ENCODE measurements at regions not wholly inside any gene's neighbourhood (a gene's known extent, or its start where the extent isn't known, plus 50 kb on each side); places are given as distances from the start of the nearest gene placed in this dataset.
"Not testable (repeated sequence)": the region's sequence is repeated elsewhere in the genome, so short reads cannot be mapped to it uniquely, and the experiment has no call there.

- in situ Hi-C loops (cut with MboI; ENCODE audit: low pct_ligation_motif_present in 1 of 4, low pct_unique_long_range_greater_than_20kb in 1 of 4, low sequenced_read_pairs in 3 of 4): no loop called here
- no peak for DNase-seq
- Histone ChIP-seq H3K4me3 (no peak overlapping the region), H3K27ac (no peak overlapping the region), H3K36me3 (no peaks in the 10 kb centered on the region), H3K9me3 (no peaks in the 10 kb centered on the region), H3K27me3 (no peaks in the 10 kb centered on the region), H3K4me1 (no peaks in the 10 kb centered on the region)
- TF ChIP-seq EP300 (IDR thresholded peaks at IDR 0.05; ENCODE audit: low read depth): no peak
- TF ChIP-seq POLR2A (IDR thresholded peaks at IDR 0.05): no peak
- TF ChIP-seq POLR2AphosphoS5 (IDR thresholded peaks at IDR 0.05): no peak
- no peak for TF ChIP-seq CTCF (IDR thresholded peaks at IDR 0.05)
- 90 to 100% methylated on average over 1 to 3 of the region's 3 CpGs for WGBS, 2 donors (ENCODE audit: low coverage in 1 of 2)
- intact Hi-C loops (cut with DNase I; ENCODE audit: low total_unique reads): no loop called here
Observed at GRCh38 chr11:42925916-42926315, 385.9 kb upstream of the API5 start.

GRCh38 chr11:42947405-42947804, 364.4 kb upstream of the API5 start:
- no peak overlapping the region for H3K27ac ChIP-seq
- no peak for DNase-seq
- H3K4me1 ChIP-seq: no peaks in the 10 kb centered on the region
- WGBS, 2 donors (ENCODE audit: low coverage in 1 of 2): 81 to 89% methylated on average over 3 of the region's 3 CpGs
- in situ Hi-C loops (cut with MboI; ENCODE audit: low pct_ligation_motif_present in 1 of 4, low pct_unique_long_range_greater_than_20kb in 1 of 4, low sequenced_read_pairs in 3 of 4) (no loop called here), intact Hi-C loops (cut with DNase I; ENCODE audit: low total_unique reads) (no loop called here)
- no peaks in the 10 kb centered on the region for H3K9me3 ChIP-seq
- no peak overlapping the region for H3K4me3 ChIP-seq
- TF ChIP-seq POLR2AphosphoS5 (IDR thresholded peaks at IDR 0.05): no peak
- no peak for TF ChIP-seq CTCF (IDR thresholded peaks at IDR 0.05)
- no peak for TF ChIP-seq EP300 (IDR thresholded peaks at IDR 0.05; ENCODE audit: low read depth)
- no peak for TF ChIP-seq POLR2A (IDR thresholded peaks at IDR 0.05)
- H3K36me3 ChIP-seq: no peaks in the 10 kb centered on the region
- no peaks in the 10 kb centered on the region for H3K27me3 ChIP-seq

GRCh38 chr11:42949738-42950376, 361.9 kb upstream of the API5 start:
- H3K4me3 ChIP-seq; H3K9me3 ChIP-seq; H3K36me3 ChIP-seq; DNase-seq; H3K27ac ChIP-seq; in situ Hi-C loops (cut with MboI; ENCODE audit: low pct_ligation_motif_present in 1 of 4, low pct_unique_long_range_greater_than_20kb in 1 of 4, low sequenced_read_pairs in 3 of 4); intact Hi-C loops (cut with DNase I; ENCODE audit: low total_unique reads); H3K4me1 ChIP-seq; H3K27me3 ChIP-seq: not testable (repeated sequence)
- 95% methylated on average over 14 of the region's 30 CpGs; no CpG with 5 or more reads in 1 of the 2 donors for WGBS, 2 donors (ENCODE audit: low coverage in 1 of 2)

- no peaks in the 10 kb centered on the region for H3K27me3 ChIP-seq
- no peaks in the 10 kb centered on the region for H3K9me3 ChIP-seq
- no peak overlapping the region for H3K27ac ChIP-seq
- H3K4me3 ChIP-seq: no peak overlapping the region
- WGBS, 2 donors (ENCODE audit: low coverage in 1 of 2): 20 to 50% methylated on average over 1 of the region's 1 CpG
- no peaks in the 10 kb centered on the region for H3K4me1 ChIP-seq
- H3K36me3 ChIP-seq: no peaks in the 10 kb centered on the region
- no peak for DNase-seq
- in situ Hi-C loops (cut with MboI; ENCODE audit: low pct_ligation_motif_present in 1 of 4, low pct_unique_long_range_greater_than_20kb in 1 of 4, low sequenced_read_pairs in 3 of 4): no loop called here
- TF ChIP-seq POLR2AphosphoS5 (IDR thresholded peaks at IDR 0.05) (no peak), EP300 (IDR thresholded peaks at IDR 0.05; ENCODE audit: low read depth) (no peak), POLR2A (IDR thresholded peaks at IDR 0.05) (no peak), CTCF (IDR thresholded peaks at IDR 0.05) (no peak)
- intact Hi-C loops (cut with DNase I; ENCODE audit: low total_unique reads): no loop called here
Observed at GRCh38 chr11:42951266-42951665, 360.5 kb upstream of the API5 start.

- WGBS, 2 donors (ENCODE audit: low coverage in 1 of 2): 22 to 26% methylated on average over 1 of the region's 1 CpG
- intact Hi-C loops (cut with DNase I; ENCODE audit: low total_unique reads): loop anchor here (5.0 kb wide), 1 partner anchor 746 kb away; no protein-coding TSS in a partner anchor
- in situ Hi-C loops (cut with MboI; ENCODE audit: low pct_ligation_motif_present in 1 of 4, low pct_unique_long_range_greater_than_20kb in 1 of 4, low sequenced_read_pairs in 3 of 4): no loop called here
Observed at GRCh38 chr11:42957831-42958230, 354.0 kb upstream of the API5 start.

More at GRCh38 chr11:42957831-42958230, 354.0 kb upstream of the API5 start:
- no peak for DNase-seq
- no peak overlapping the region for H3K4me3 ChIP-seq
- no peaks in the 10 kb centered on the region for H3K27me3 ChIP-seq
- no peaks in the 10 kb centered on the region for H3K9me3 ChIP-seq
- H3K36me3 ChIP-seq: no peaks in the 10 kb centered on the region
- H3K27ac ChIP-seq: no peak overlapping the region
- no peaks in the 10 kb centered on the region for H3K4me1 ChIP-seq
- no peak for TF ChIP-seq CTCF (IDR thresholded peaks at IDR 0.05)
- TF ChIP-seq POLR2A (IDR thresholded peaks at IDR 0.05): no peak
- TF ChIP-seq POLR2AphosphoS5 (IDR thresholded peaks at IDR 0.05): no peak
- TF ChIP-seq EP300 (IDR thresholded peaks at IDR 0.05; ENCODE audit: low read depth): no peak

Data from transverse colon (tissue), 4 donors.